GM18505 (cell line): ENCODE measurements at regions not wholly inside any gene's neighbourhood (a gene's known extent, or its start where the extent isn't known, plus 50 kb on each side); places are given as distances from the start of the nearest gene placed in this dataset.

ENCODE experiments used
- ATAC-seq: cut with Tn5 transposase; IDR thresholded peaks from one replicate; pipeline ENCODE4 v1.9.1; 2021; ENCODE audit not compliant: unreplicated experiment
- POLR2A ChIP-seq: IDR thresholded peaks from 4 replicates; pipeline ENCODE4 v1.6.1; 2011; ENCODE audit warnings: borderline replicate concordance; ENCODE audit not compliant: insufficient read depth, insufficient read length; ENCODE audit errors: extremely low read depth

GRCh38 chr17:73888862-73889261 is 244.6 kb upstream of the SDK2 start:
- no peak for ATAC-seq

GRCh38 chr17:73889439-73889838 is 245.2 kb upstream of the SDK2 start:
- TF ChIP-seq POLR2A: no peak
- ATAC-seq: no peak

More at GRCh38 chr17:73888862-73889261, 244.6 kb upstream of the SDK2 start:
- no peak for TF ChIP-seq POLR2A

GRCh38 chr17:73890831-73891405 is 246.7 kb upstream of the SDK2 start:
- ATAC-seq: no peak
- no peak for TF ChIP-seq POLR2A

- ATAC-seq: no peak
- no peak for TF ChIP-seq POLR2A
Observed at GRCh38 chr17:73895157-73895556, 250.9 kb upstream of the SDK2 start.

- no peak for ATAC-seq
- no peak for TF ChIP-seq POLR2A
Observed at GRCh38 chr17:73896966-73897365, 252.7 kb upstream of the SDK2 start.

- ATAC-seq: no peak
- no peak for TF ChIP-seq POLR2A
Observed at GRCh38 chr17:73899839-73900238, 255.6 kb upstream of the SDK2 start.

- no peak for ATAC-seq
- TF ChIP-seq POLR2A: no peak
Observed at GRCh38 chr17:73900516-73900915, 256.3 kb upstream of the SDK2 start.

GRCh38 chr17:73901249-73901648 is 257.0 kb upstream of the SDK2 start:
- no peak for ATAC-seq
- no peak for TF ChIP-seq POLR2A

- ATAC-seq: no peak
Observed at GRCh38 chr17:73901661-73902415, 257.6 kb upstream of the SDK2 start.

GRCh38 chr17:73902416-73903181 is 258.4 kb upstream of the SDK2 start:
- TF ChIP-seq POLR2A: no peak
- no peak for ATAC-seq

More at GRCh38 chr17:73901661-73902415, 257.6 kb upstream of the SDK2 start:
- no peak for TF ChIP-seq POLR2A

GRCh38 chr17:73906896-73907870 is 262.9 kb upstream of the SDK2 start:
- no peak for TF ChIP-seq POLR2A
- ATAC-seq: no peak

- TF ChIP-seq POLR2A: no peak
- ATAC-seq: no peak
Observed at GRCh38 chr17:73909186-73909585, 264.9 kb upstream of the SDK2 start.

GRCh38 chr17:73910206-73910605 is 266.0 kb upstream of the SDK2 start:
- ATAC-seq: no peak
- no peak for TF ChIP-seq POLR2A
